Spinal cord (tissue), 9 donors: ENCODE measurements at regions not wholly inside any gene's neighbourhood (a gene's known extent, or its start where the extent isn't known, plus 50 kb on each side); places are given as distances from the start of the nearest gene placed in this dataset.

Experiments
- DNase-seq, 6 donors: peaks; one replicate each; pipeline versions ENCODE4 v3.0.0 to v3.0.0-alpha.2; 2013 to 2015; ENCODE audit warnings: low spot score in 6 of 6, low read depth in 4 of 6
- H3K27ac ChIP-seq: one replicate; pipeline ENCODE4 v1.5.1; 2013; ENCODE audit warnings: low read depth, low read length, control low read depth
- H3K27me3 ChIP-seq: one replicate; pipeline ENCODE4 v1.6.1; 2013; ENCODE audit warnings: low read length; ENCODE audit not compliant: control insufficient read depth, insufficient read depth
- H3K36me3 ChIP-seq: one replicate; pipeline ENCODE4 v1.6.1; 2013; ENCODE audit warnings: low read length; ENCODE audit not compliant: control insufficient read depth, insufficient read depth
- H3K4me1 ChIP-seq: one replicate; pipeline ENCODE4 v1.6.1; 2013; ENCODE audit warnings: low read length; ENCODE audit not compliant: control insufficient read depth, insufficient read depth
- H3K4me3 ChIP-seq: one replicate; pipeline ENCODE4 v1.5.1; 2013; ENCODE audit warnings: low read depth, low read length, control low read depth
- H3K9me3 ChIP-seq: one replicate; pipeline ENCODE4 v1.6.1; 2013; ENCODE audit warnings: low read length; ENCODE audit not compliant: control insufficient read depth, insufficient read depth
- WGBS: methylation state at CpG from one replicate; pipeline ENCODE4 v1.1.5; 2013; ENCODE audit warnings: missing lambda C conversion rate; ENCODE audit not compliant: insufficient coverage; 5-methylcytosine and 5-hydroxymethylcytosine counted together
- donor health status: healthy.

- no peaks in the 10 kb centered on the region for H3K36me3 ChIP-seq
- H3K4me3 ChIP-seq, result no peak overlapping the region
- no peaks in the 10 kb centered on the region for H3K9me3 ChIP-seq
- no peak overlapping the region for H3K27ac ChIP-seq
- H3K27me3 ChIP-seq, result no peaks in the 10 kb centered on the region
- no peak for DNase-seq
- 91% methylated on average over 4 of the region's 6 CpGs for WGBS
- H3K4me1 ChIP-seq, result no peaks in the 10 kb centered on the region
These were observed 68.1 kb upstream of the TOX2 start for GRCh38 chr20:43846516-43846905.

- Histone ChIP-seq H3K4me3 (no peak overlapping the region), H3K36me3 (no peaks in the 10 kb centered on the region), H3K27me3 (no peaks in the 10 kb centered on the region), H3K4me1 (no peaks in the 10 kb centered on the region), H3K9me3 (no peaks in the 10 kb centered on the region), H3K27ac (no peak overlapping the region)
- peak in 1 of 6 donors; percentile 33 for DNase-seq
- 55% methylated on average over 2 of the region's 6 CpGs for WGBS
These were observed 69.7 kb upstream of the TOX2 start for GRCh38 chr20:43844778-43845614.

GRCh38 chr20:43843965-43844660 is 70.5 kb upstream of the TOX2 start:
- Histone ChIP-seq H3K27me3 (no peaks in the 10 kb centered on the region), H3K9me3 (no peaks in the 10 kb centered on the region), H3K36me3 (no peaks in the 10 kb centered on the region), H3K4me3 (no peak overlapping the region), H3K4me1 (no peaks in the 10 kb centered on the region), H3K27ac (no peak overlapping the region)
- DNase-seq, result no peak
- WGBS, result 92% methylated on average over 6 of the region's 6 CpGs

- H3K9me3 ChIP-seq, result no peaks in the 10 kb centered on the region
- DNase-seq, result no peak
- H3K27ac ChIP-seq, result no peak overlapping the region
- no peaks in the 10 kb centered on the region for H3K4me1 ChIP-seq
- no peaks in the 10 kb centered on the region for H3K36me3 ChIP-seq
- H3K4me3 ChIP-seq, result no peak overlapping the region
- H3K27me3 ChIP-seq, result no peaks in the 10 kb centered on the region
- WGBS, result 85% methylated on average over 9 of the region's 10 CpGs
These were observed 71.3 kb upstream of the TOX2 start for GRCh38 chr20:43843096-43843964.

- no peak for DNase-seq
- Histone ChIP-seq H3K4me1 (no peaks in the 10 kb centered on the region), H3K27me3 (no peaks in the 10 kb centered on the region), H3K27ac (no peak overlapping the region), H3K36me3 (no peaks in the 10 kb centered on the region), H3K4me3 (no peak overlapping the region), H3K9me3 (no peaks in the 10 kb centered on the region)
- 65% methylated on average over 7 of the region's 9 CpGs for WGBS
These were observed 72.3 kb upstream of the TOX2 start for GRCh38 chr20:43842126-43843020.

GRCh38 chr20:43840382-43841070 is 74.1 kb upstream of the TOX2 start:
- Histone ChIP-seq H3K9me3 (no peaks in the 10 kb centered on the region), H3K27ac (no peak overlapping the region), H3K36me3 (no peaks in the 10 kb centered on the region), H3K4me1 (no peaks in the 10 kb centered on the region), H3K4me3 (no peak overlapping the region), H3K27me3 (no peaks in the 10 kb centered on the region)
- 51% methylated on average over 8 of the region's 11 CpGs for WGBS
- no peak for DNase-seq

- H3K4me1 ChIP-seq, result no peaks in the 10 kb centered on the region
- no peaks in the 10 kb centered on the region for H3K36me3 ChIP-seq
- no CpG with 5 or more reads among the region's 4 CpGs for WGBS
These were observed 74.9 kb upstream of the TOX2 start for GRCh38 chr20:43839793-43840199.

GRCh38 chr20:43838703-43839060 is 76.0 kb upstream of the TOX2 start:
- DNase-seq, result no peak
- WGBS, result 87% methylated on average over 5 of the region's 5 CpGs
- H3K36me3 ChIP-seq, result no peaks in the 10 kb centered on the region
- no peak overlapping the region for H3K27ac ChIP-seq
- H3K27me3 ChIP-seq, result no peaks in the 10 kb centered on the region
- H3K4me3 ChIP-seq, result no peak overlapping the region
- H3K9me3 ChIP-seq, result no peaks in the 10 kb centered on the region
- H3K4me1 ChIP-seq, result no peaks in the 10 kb centered on the region

More at GRCh38 chr20:43839793-43840199, 74.9 kb upstream of the TOX2 start:
- Histone ChIP-seq H3K27ac (no peak overlapping the region), H3K4me3 (no peak overlapping the region), H3K27me3 (no peaks in the 10 kb centered on the region), H3K9me3 (no peaks in the 10 kb centered on the region)
- DNase-seq, result no peak
